Osteocyte (in vitro differentiated cells): ENCODE measurements at regions not wholly inside any gene's neighbourhood (a gene's known extent, or its start where the extent isn't known, plus 50 kb on each side); places are given as distances from the start of the nearest gene placed in this dataset.

ENCODE experiments used
- DNase-seq: peaks from one replicate; pipeline ENCODE4 v3.0.0; 2021; ENCODE audit warnings: mixed read lengths; ENCODE audit not compliant: unreplicated experiment; ENCODE audit errors: extremely low spot score
- H3K27ac Mint-ChIP-seq: one replicate; pipeline ENCODE4 v1.8.0; 2021; ENCODE audit warnings: mild to moderate bottlenecking, mixed read lengths; ENCODE audit not compliant: unreplicated experiment
- H3K27me3 Mint-ChIP-seq: one replicate; pipeline ENCODE4 v1.8.0; 2021; ENCODE audit warnings: mixed read lengths; ENCODE audit not compliant: unreplicated experiment
- H3K36me3 Mint-ChIP-seq: one replicate; pipeline ENCODE4 v1.8.0; 2021; ENCODE audit warnings: mixed read lengths; ENCODE audit not compliant: unreplicated experiment
- H3K4me1 Mint-ChIP-seq: one replicate; pipeline ENCODE4 v1.8.0; 2021; ENCODE audit warnings: mixed read lengths; ENCODE audit not compliant: unreplicated experiment
- H3K4me3 Mint-ChIP-seq: one replicate; pipeline ENCODE4 v1.8.0; 2021; ENCODE audit warnings: mild to moderate bottlenecking, moderate library complexity, mixed read lengths; ENCODE audit not compliant: unreplicated experiment
- H3K9me3 Mint-ChIP-seq: one replicate; pipeline ENCODE4 v1.8.0; 2021; ENCODE audit warnings: mixed read lengths; ENCODE audit not compliant: unreplicated experiment
- TF ChIP-seq, protein P1 (sequence below): fragments of 200-600 bp; sonication (generic); IDR thresholded peaks from 2 replicates; pipeline ENCODE4 v1.5.0; 2021; ENCODE audit warnings: antibody characterized with exemption, mild to moderate bottlenecking, moderate library complexity

DNA sequence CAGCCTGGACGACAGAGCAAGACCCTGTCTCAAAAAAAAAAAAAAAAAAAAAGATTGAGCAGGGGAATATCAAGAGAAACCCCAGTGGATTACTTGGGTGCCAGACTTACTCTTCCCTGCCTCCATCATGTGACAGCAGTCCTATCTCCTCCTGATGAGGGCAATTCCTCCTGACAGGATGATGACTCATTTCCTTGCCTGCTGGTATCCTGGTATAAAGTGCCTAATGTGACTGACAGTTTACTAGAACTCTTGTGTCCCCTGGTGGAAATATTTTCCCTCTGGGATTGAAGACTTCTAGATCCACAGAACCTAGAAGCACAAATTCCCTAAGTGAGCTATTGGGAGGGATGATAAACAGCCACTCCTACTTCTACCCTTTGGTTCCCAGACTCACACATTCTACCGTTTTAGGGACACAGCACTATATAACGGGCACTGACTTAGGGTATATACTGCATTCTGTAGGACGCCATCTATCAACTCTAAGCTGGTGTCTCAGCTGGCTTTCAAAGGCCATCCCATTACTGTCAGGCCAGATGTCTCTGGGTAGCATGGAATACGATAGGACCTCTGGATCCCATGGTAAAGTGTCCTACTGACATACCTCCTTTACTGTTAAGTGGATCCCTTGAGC, 114.6 kb upstream of the MED13 start:
- Mint-ChIP-seq H3K36me3 (no peaks in the 10 kb centered on the region), H3K9me3 (no peaks in the 10 kb centered on the region), H3K4me3 (no peak overlapping the region), H3K27me3 (no peaks in the 10 kb centered on the region), H3K4me1 (peaks cover 22% of the 10 kb centered on the region), H3K27ac (peak overlapping the region; percentile 47)
- TF ChIP-seq, protein P1, sequence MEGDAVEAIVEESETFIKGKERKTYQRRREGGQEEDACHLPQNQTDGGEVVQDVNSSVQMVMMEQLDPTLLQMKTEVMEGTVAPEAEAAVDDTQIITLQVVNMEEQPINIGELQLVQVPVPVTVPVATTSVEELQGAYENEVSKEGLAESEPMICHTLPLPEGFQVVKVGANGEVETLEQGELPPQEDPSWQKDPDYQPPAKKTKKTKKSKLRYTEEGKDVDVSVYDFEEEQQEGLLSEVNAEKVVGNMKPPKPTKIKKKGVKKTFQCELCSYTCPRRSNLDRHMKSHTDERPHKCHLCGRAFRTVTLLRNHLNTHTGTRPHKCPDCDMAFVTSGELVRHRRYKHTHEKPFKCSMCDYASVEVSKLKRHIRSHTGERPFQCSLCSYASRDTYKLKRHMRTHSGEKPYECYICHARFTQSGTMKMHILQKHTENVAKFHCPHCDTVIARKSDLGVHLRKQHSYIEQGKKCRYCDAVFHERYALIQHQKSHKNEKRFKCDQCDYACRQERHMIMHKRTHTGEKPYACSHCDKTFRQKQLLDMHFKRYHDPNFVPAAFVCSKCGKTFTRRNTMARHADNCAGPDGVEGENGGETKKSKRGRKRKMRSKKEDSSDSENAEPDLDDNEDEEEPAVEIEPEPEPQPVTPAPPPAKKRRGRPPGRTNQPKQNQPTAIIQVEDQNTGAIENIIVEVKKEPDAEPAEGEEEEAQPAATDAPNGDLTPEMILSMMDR, result peak; percentile 51
- DNase-seq, result no peak

DNA sequence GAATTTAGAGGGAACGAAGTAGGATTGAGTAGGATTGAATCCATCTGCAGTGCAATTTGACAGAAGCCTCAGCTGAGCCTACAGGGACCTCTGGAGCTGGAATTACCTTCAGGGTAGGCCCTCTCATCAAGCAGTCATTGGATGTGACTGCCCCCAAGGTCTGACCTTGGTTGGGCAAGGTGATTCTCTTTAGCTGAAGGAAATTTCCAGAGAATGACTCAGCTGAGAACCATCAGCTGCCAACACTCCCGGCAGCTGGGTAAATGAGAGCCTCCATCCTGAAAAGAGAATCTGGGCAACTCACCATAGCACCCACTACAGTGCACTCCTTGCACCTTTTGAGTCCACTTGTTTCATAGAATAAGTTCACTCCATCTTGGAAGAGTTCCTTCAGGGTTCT, 113.5 kb upstream of the MED13 start:
- Mint-ChIP-seq H3K4me1 (peaks cover 22% of the 10 kb centered on the region), H3K4me3 (no peak overlapping the region), H3K36me3 (no peaks in the 10 kb centered on the region), H3K9me3 (no peaks in the 10 kb centered on the region), H3K27ac (peak overlapping the region; percentile 47), H3K27me3 (no peaks in the 10 kb centered on the region)
- no peak for DNase-seq
- TF ChIP-seq, protein P1, result no peak

DNA sequence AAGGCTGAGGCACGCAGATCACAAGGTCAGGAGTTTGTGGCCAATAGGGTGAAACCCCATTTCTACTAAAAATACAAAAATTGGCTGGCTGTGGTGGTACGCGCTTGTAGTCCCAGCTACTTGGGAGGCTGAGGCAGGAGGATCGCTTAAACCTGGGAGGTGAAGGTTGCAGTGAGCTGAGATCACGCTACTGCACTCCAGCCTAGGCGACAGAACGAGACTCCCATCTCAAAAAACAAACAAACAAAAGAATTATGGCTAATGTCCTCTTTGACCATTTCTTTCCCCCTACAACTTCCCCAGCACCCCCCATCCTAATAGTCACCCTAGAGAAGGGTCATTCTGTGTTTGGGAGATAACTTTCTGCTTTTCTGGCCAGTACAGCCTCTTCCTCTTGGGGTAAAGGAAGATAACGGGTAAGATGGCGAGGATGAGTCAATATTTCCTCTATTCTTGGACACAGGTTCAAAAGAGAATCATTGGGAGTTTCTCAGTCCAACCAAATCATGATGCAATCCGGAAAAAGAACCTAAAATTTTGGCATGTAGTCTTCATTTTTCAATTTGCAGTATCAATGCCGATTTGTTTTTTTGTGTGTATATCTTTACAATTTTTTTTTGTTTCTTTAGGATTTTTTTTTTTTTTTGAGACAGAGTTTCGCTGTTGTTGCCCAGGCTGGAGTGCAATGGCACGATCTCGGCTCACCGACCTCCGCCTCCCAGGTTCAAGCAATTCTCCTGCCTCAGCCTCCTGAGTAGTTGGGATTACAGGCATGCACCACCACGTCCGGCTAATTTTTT, 107.6 kb upstream of the MED13 start:
- DNase-seq, result no peak
- Mint-ChIP-seq H3K4me3 (no peak overlapping the region), H3K4me1 (peaks cover 14% of the 10 kb centered on the region), H3K27ac (no peak overlapping the region), H3K27me3 (no peaks in the 10 kb centered on the region), H3K9me3 (no peaks in the 10 kb centered on the region), H3K36me3 (no peaks in the 10 kb centered on the region)
- TF ChIP-seq, protein P1, result no peak

DNA sequence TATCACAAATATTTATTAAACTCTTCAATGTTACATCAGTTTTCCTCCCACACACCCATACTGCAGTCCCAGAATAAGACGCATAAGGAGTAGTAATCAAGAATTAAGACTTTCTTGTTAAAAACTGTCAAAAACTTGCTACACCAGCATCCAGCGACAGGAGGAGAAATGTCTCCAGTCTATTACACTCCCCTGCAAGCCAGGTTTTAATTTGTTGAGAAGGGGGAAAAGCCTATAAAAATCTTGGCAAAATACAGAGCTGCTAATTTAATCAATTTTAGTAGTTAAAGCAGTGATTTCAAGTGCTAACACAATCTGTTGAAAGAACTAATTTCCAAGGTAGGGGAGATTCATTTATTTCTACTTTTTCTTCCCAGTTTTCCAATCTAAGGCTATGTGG, 102.0 kb upstream of the MED13 start:
- Mint-ChIP-seq H3K9me3 (no peaks in the 10 kb centered on the region), H3K4me1 (peaks cover 41% of the 10 kb centered on the region), H3K36me3 (no peaks in the 10 kb centered on the region), H3K4me3 (no peak overlapping the region), H3K27ac (no peak overlapping the region), H3K27me3 (no peaks in the 10 kb centered on the region)
- TF ChIP-seq, protein P1, result no peak
- no peak for DNase-seq
